ENCODE measurements at regions not wholly inside any gene's neighbourhood (a gene's known extent, or its start where the extent isn't known, plus 50 kb on each side); places are given as distances from the start of the nearest gene placed in this dataset.

DNA sequence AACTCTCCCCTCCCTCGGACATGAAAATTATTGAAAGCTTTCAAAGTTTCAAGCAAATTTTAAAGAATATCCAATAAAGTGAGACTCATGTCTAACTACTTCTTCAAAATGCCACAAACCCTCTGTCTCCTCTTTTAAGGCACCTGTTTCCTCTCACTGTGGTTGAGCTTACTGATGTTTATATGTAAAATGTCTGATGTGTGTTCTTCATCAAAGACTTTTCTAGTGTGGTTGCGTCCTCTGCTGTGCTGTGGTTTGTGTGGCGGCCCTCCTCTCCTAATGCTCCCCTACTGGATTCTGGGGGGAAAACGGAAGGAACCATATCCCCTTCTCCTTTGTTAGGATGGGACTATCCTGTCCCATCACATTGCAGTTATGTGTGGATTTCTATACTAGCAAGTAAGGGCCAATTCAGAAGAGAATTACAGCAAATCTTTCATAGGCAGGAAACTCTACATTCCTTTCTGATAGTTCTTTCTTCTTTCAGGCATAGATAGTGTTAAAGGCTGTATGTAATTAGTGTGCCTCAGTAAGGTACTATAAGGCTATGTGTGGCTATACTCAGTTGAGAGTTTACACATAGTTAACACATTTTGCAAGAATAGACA lies 221.0 kb upstream of the GPRIN3 start:
- Histone ChIP-seq H3K36me3 (no peaks in the 10 kb centered on the region), H3K4me1 (no peaks in the 10 kb centered on the region), H3K9me3 (no peaks in the 10 kb centered on the region), H3K4me3 (no peak overlapping the region), H3K27ac (no peak overlapping the region), H3K27me3 (no peaks in the 10 kb centered on the region)
- no peak for ATAC-seq
- TF ChIP-seq, protein P1, sequence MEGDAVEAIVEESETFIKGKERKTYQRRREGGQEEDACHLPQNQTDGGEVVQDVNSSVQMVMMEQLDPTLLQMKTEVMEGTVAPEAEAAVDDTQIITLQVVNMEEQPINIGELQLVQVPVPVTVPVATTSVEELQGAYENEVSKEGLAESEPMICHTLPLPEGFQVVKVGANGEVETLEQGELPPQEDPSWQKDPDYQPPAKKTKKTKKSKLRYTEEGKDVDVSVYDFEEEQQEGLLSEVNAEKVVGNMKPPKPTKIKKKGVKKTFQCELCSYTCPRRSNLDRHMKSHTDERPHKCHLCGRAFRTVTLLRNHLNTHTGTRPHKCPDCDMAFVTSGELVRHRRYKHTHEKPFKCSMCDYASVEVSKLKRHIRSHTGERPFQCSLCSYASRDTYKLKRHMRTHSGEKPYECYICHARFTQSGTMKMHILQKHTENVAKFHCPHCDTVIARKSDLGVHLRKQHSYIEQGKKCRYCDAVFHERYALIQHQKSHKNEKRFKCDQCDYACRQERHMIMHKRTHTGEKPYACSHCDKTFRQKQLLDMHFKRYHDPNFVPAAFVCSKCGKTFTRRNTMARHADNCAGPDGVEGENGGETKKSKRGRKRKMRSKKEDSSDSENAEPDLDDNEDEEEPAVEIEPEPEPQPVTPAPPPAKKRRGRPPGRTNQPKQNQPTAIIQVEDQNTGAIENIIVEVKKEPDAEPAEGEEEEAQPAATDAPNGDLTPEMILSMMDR (IDR thresholded peaks at IDR 0.05): no peak
- no peak for DNase-seq
- intact Hi-C loops (cut with DNase I): no loop called here

DNA sequence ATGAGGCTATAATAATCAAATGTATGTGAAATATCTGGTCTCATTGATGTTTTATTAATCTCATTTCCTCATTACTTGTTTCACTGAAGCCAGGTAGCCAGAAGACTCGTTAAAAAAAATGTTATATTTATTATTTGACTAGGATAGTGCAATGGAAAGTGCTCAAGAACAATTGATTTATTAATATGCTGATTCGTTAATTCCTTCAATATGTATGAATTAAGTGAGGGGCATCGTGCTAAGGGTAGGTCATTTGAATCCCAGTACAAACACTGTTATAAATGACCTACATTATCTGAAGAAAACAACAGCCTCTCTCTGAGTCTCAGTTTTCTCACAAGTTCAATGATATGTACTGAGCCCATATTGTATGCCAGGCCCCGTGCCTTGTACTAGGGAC lies 214.2 kb upstream of the GPRIN3 start:
- intact Hi-C loops (cut with DNase I): no loop called here
- no peak for DNase-seq
- TF ChIP-seq, protein P1 (IDR thresholded peaks at IDR 0.05): no peak
- Histone ChIP-seq H3K27me3 (no peaks in the 10 kb centered on the region), H3K4me3 (no peak overlapping the region), H3K36me3 (no peaks in the 10 kb centered on the region), H3K27ac (no peak overlapping the region), H3K9me3 (no peaks in the 10 kb centered on the region), H3K4me1 (no peaks in the 10 kb centered on the region)
- ATAC-seq: no peak

DNA sequence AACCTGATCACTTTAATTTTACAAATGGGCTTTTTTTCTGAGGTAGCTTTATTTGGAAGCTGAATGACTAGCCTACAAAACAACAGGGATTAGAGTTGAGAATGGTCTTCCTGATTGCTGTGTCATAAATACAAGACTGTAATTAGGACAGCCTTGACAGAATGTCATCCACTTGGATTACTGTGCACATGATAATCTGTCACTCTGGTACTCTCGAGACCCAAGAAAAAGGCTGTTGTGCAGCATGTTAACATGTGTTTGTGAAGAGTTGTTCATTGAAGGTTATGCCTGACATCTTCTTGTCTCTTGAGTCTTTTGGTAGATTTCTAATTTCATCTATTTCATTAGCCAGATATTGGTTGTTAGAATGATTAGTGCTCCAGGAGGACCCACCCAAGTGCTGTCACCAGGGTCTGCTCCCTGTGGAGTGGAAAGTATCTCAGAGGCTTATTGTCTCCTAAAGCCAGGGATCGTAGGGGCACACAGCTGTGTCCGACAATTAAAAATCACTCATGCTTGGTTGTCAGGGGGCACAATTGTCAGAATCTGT lies 212.2 kb upstream of the GPRIN3 start:
- no peak overlapping the region for H3K4me3 ChIP-seq
- no peaks in the 10 kb centered on the region for H3K36me3 ChIP-seq
- ATAC-seq: no peak
- no peaks in the 10 kb centered on the region for H3K4me1 ChIP-seq
- TF ChIP-seq, protein P1 (IDR thresholded peaks at IDR 0.05): no peak
- no peak overlapping the region for H3K27ac ChIP-seq
- intact Hi-C loops (cut with DNase I): no loop called here
- H3K9me3 ChIP-seq: no peaks in the 10 kb centered on the region
- DNase-seq: no peak
- no peaks in the 10 kb centered on the region for H3K27me3 ChIP-seq

DNA sequence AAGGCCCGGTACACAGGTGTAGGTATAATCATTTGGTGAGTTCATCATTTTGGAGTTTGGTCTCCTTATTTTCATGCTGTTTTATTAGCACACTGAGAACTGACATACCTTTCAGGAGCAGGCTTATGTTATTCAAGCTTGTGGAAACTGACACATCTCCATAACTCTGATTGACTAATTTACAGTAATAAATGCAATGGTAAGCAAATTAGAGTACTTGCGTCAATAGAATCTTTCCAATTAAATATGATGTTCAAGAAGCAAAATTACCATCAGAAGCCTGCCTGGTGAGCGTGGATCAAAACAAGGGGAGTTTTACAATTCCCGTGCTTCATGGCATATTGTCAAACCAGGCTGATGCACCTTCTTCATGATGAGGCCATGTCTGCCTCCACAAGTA lies 210.7 kb upstream of the GPRIN3 start:
- ATAC-seq (no peak), DNase-seq (no peak)
- H3K27ac ChIP-seq: no peak overlapping the region
- H3K27me3 ChIP-seq: no peaks in the 10 kb centered on the region
- no peaks in the 10 kb centered on the region for H3K4me1 ChIP-seq
- H3K9me3 ChIP-seq: no peaks in the 10 kb centered on the region
- H3K36me3 ChIP-seq: no peaks in the 10 kb centered on the region
- TF ChIP-seq, protein P1 (IDR thresholded peaks at IDR 0.05): no peak
- intact Hi-C loops (cut with DNase I): no loop called here
- no peak overlapping the region for H3K4me3 ChIP-seq

DNA sequence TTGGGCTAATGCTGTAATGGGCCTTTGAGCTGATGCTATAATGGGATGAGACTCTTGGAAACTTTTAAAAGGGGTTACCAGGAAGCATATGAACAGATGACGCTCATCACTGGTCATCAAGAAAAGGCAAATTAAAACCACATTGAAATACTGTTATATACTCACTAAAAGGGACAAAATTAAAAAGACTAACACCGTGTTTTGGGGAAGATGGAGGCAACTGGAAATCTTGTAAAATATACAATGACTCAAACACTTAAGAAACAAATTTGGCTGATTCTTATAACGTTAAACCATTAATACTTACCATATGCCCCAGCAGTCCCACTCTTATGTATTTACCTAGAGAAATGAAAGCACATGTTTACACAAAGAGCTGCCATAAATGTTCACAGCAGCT lies 207.2 kb upstream of the GPRIN3 start:
- Histone ChIP-seq H3K36me3 (no peaks in the 10 kb centered on the region), H3K27ac (no peak overlapping the region), H3K9me3 (no peaks in the 10 kb centered on the region), H3K27me3 (no peaks in the 10 kb centered on the region), H3K4me1 (no peaks in the 10 kb centered on the region), H3K4me3 (no peak overlapping the region)
- intact Hi-C loops (cut with DNase I): no loop called here
- DNase-seq (no peak), ATAC-seq (no peak)
- TF ChIP-seq, protein P1 (IDR thresholded peaks at IDR 0.05): no peak

Data from left lung (tissue), 4 donors.